ENCODE measurements at regions not wholly inside any gene's neighbourhood (a gene's known extent, or its start where the extent isn't known, plus 50 kb on each side); places are given as distances from the start of the nearest gene placed in this dataset.

GRCh38 chr14:46053221-46053620 is 598.4 kb downstream of the RPL10L start:
- TF ChIP-seq ARNT (IDR thresholded peaks at IDR 0.05) (no peak), PHB2 (IDR thresholded peaks at IDR 0.05; ENCODE audit: low read depth) (no peak), ZFP36 (IDR thresholded peaks at IDR 0.05; ENCODE audit: low read depth, low read length, partially characterized antibody) (no peak), HMGXB4 (CRISPR knock-in tag; IDR thresholded peaks at IDR 0.05) (no peak), NBN (IDR thresholded peaks at IDR 0.05; ENCODE audit: low read depth) (no peak), PATZ1 (CRISPR knock-in tag; IDR thresholded peaks at IDR 0.05; ENCODE audit: borderline replicate concordance) (no peak), ZSCAN29 (IDR thresholded peaks at IDR 0.05) (no peak), CEBPB (tag; IDR thresholded peaks at IDR 0.05) (no peak), HNRNPK (IDR thresholded peaks at IDR 0.05; ENCODE audit: low read depth, low read length, poor library complexity, severe bottlenecking) (no peak), PHTF2 (CRISPR knock-in tag; IDR thresholded peaks at IDR 0.05) (no peak), ZNF764 (CRISPR knock-in tag; IDR thresholded peaks at IDR 0.05; ENCODE audit: low read depth) (no peak), CTCF (IDR thresholded peaks at IDR 0.05 in 2 of 3, conservative IDR thresholded peaks at IDR 0.05 in 1 of 3; ENCODE audit: insufficient read depth in 2 of 3, low read depth in 1 of 3, low read length in 3 of 3) (no peak)
